SU-DHL-6 (cell line): ENCODE measurements at regions not wholly inside any gene's neighbourhood (a gene's known extent, or its start where the extent isn't known, plus 50 kb on each side); places are given as distances from the start of the nearest gene placed in this dataset.

Experiments used
- H2AFZ ChIP-seq: fragments of 200-600 bp; sonication (generic); 2 replicates; pipeline ENCODE4 v1.6.1; 2014; ENCODE audit warnings: low read depth, mild to moderate bottlenecking, moderate library complexity, mixed read lengths, antibody characterized with exemption, low read length; ENCODE audit not compliant: severe bottlenecking
- H3F3A ChIP-seq: fragments of 200-600 bp; shearing (Covaris generic); 2 replicates; pipeline ENCODE4 v1.6.0; 2016; ENCODE audit warnings: antibody characterized with exemption, mild to moderate bottlenecking; ENCODE audit not compliant: insufficient read depth
- H3K27ac ChIP-seq: fragments of 200-600 bp; sonication (generic); 2 replicates; pipeline ENCODE4 v1.5.1; 2016; ENCODE audit warnings: low read depth, mild to moderate bottlenecking, low read length, moderate library complexity, mixed read lengths
- H3K27me3 ChIP-seq: fragments of 200-600 bp; sonication (generic), shearing (Covaris generic); 2 replicates; pipeline ENCODE4 v1.6.0; 2014; ENCODE audit warnings: mild to moderate bottlenecking, low read length
- H3K36me3 ChIP-seq: fragments of 200-600 bp; sonication (generic); 2 replicates; pipeline ENCODE4 v1.6.1; 2014; ENCODE audit warnings: mild to moderate bottlenecking, low read length, mixed read lengths
- H3K4me2 ChIP-seq: fragments of 300-600, 200-600 bp; shearing (Covaris generic), sonication (generic); 2 replicates; pipeline ENCODE4 v1.6.0; 2014; ENCODE audit warnings: low read length, low read depth, mild to moderate bottlenecking; ENCODE audit not compliant: poor library complexity, severe bottlenecking
- H3K4me3 ChIP-seq: fragments of 200-600 bp; sonication (generic); 2 replicates; pipeline ENCODE4 v1.5.1; 2014; ENCODE audit warnings: antibody characterized with exemption, low read length, mild to moderate bottlenecking, mixed read lengths; ENCODE audit not compliant: insufficient read depth, poor library complexity, severe bottlenecking
- H3K79me2 ChIP-seq: fragments of 200-600 bp; sonication (generic); 2 replicates; pipeline ENCODE4 v1.6.1; 2014; ENCODE audit warnings: mild to moderate bottlenecking, low read length, moderate library complexity; ENCODE audit not compliant: insufficient read depth
- H3K9ac ChIP-seq: fragments of 200-600 bp; sonication (generic); 2 replicates; pipeline ENCODE4 v1.7.0; 2014; ENCODE audit warnings: mild to moderate bottlenecking, low read length
- H3K9me2 ChIP-seq: fragments of 200-600 bp; sonication (generic); replicated peaks from 2 replicates; pipeline ENCODE4 v1.6.1; 2014; ENCODE audit warnings: low read length; ENCODE audit not compliant: insufficient read depth
- H3K9me3 ChIP-seq: fragments of 200-600 bp; sonication (generic); 2 replicates; pipeline ENCODE4 v1.6.1; 2014; ENCODE audit warnings: low read length, mixed read lengths; ENCODE audit not compliant: insufficient read depth
- H4K20me1 ChIP-seq: fragments of 200-600 bp; sonication (generic); 2 replicates; pipeline ENCODE4 v1.6.1; 2014; ENCODE audit warnings: low read depth, mild to moderate bottlenecking, antibody characterized with exemption, low read length, moderate library complexity, mixed read lengths
- CTCF ChIP-seq: fragments of 200-600 bp; sonication (generic); IDR thresholded peaks from one replicate; pipeline ENCODE4 v1.5.1; 2017; ENCODE audit warnings: antibody characterized with exemption, mild to moderate bottlenecking, low read length, moderate library complexity; ENCODE audit not compliant: insufficient read depth, poor library complexity, severe bottlenecking
- EZH2phosphoT487 ChIP-seq: fragments of 200-600 bp; sonication (generic), shearing (Covaris generic); conservative IDR thresholded peaks from 2 replicates; pipeline ENCODE4 v1.6.1; 2018; ENCODE audit warnings: mild to moderate bottlenecking, antibody characterized with exemption, low read length, moderate library complexity, mixed read lengths

- Histone ChIP-seq H3K9ac (no peak overlapping the region), H4K20me1 (no peaks in the 10 kb centered on the region), H3K4me3 (no peak overlapping the region), H3K4me2 (no peak overlapping the region), H3K9me3 (0 out of 2 replicates have a peak, but pooled peaks cover 3% of the 10 kb centered on the region), H2AFZ (no peak overlapping the region), H3K36me3 (no peaks in the 10 kb centered on the region), H3K27me3 (no peaks in the 10 kb centered on the region), H3K9me2 (no peaks in the 10 kb centered on the region), H3K27ac (no peak overlapping the region), H3K79me2 (no peaks in the 10 kb centered on the region), H3F3A (no peaks in the 10 kb centered on the region)
- TF ChIP-seq EZH2phosphoT487 (no peak), CTCF (no peak)
Observed at GRCh38 chr1:193944454-193944853, 758.0 kb upstream of the B3GALT2 start.

- Histone ChIP-seq H3F3A (no peaks in the 10 kb centered on the region), H3K27me3 (no peaks in the 10 kb centered on the region), H3K4me2 (no peak overlapping the region), H4K20me1 (no peaks in the 10 kb centered on the region), H2AFZ (no peak overlapping the region), H3K9me3 (0 out of 2 replicates have a peak, but pooled peaks cover 3% of the 10 kb centered on the region), H3K9ac (no peak overlapping the region), H3K4me3 (no peak overlapping the region), H3K9me2 (no peaks in the 10 kb centered on the region), H3K79me2 (no peaks in the 10 kb centered on the region), H3K27ac (no peak overlapping the region), H3K36me3 (no peaks in the 10 kb centered on the region)
- TF ChIP-seq EZH2phosphoT487 (no peak), CTCF (no peak)
Observed at GRCh38 chr1:193940176-193940575, 753.8 kb upstream of the B3GALT2 start.

- TF ChIP-seq CTCF: no peak
- TF ChIP-seq EZH2phosphoT487: no peak
- Histone ChIP-seq H3K27me3 (no peaks in the 10 kb centered on the region), H3K4me3 (no peak overlapping the region), H3K9me2 (no peaks in the 10 kb centered on the region), H4K20me1 (no peaks in the 10 kb centered on the region), H3K36me3 (no peaks in the 10 kb centered on the region), H3K9me3 (0 out of 2 replicates have a peak, but pooled peaks cover 3% of the 10 kb centered on the region), H3F3A (no peaks in the 10 kb centered on the region), H3K79me2 (no peaks in the 10 kb centered on the region), H3K9ac (no peak overlapping the region), H3K27ac (no peak overlapping the region), H2AFZ (no peak overlapping the region), H3K4me2 (no peak overlapping the region)
Observed at GRCh38 chr1:193939585-193939984, 753.2 kb upstream of the B3GALT2 start.

GRCh38 chr1:193937308-193937707 is 750.9 kb upstream of the B3GALT2 start:
- Histone ChIP-seq H3K9me3 (no peaks in the 10 kb centered on the region), H4K20me1 (no peaks in the 10 kb centered on the region), H3K27me3 (no peaks in the 10 kb centered on the region), H3K4me3 (no peak overlapping the region), H2AFZ (no peak overlapping the region), H3K9me2 (no peaks in the 10 kb centered on the region), H3K79me2 (no peaks in the 10 kb centered on the region), H3K36me3 (0 out of 2 replicates have a peak, but pooled peaks cover 5% of the 10 kb centered on the region), H3K4me2 (no peak overlapping the region), H3K9ac (no peak overlapping the region), H3F3A (no peaks in the 10 kb centered on the region), H3K27ac (no peak overlapping the region)
- TF ChIP-seq EZH2phosphoT487 (no peak), CTCF (no peak)
